Endothelial cell of umbilical vein (primary cell): ENCODE measurements at regions not wholly inside any gene's neighbourhood (a gene's known extent, or its start where the extent isn't known, plus 50 kb on each side); places are given as distances from the start of the nearest gene placed in this dataset.

Experiments used
- BruUV-seq: library from RNA; stranded (reverse); fragments of 400-500 nt; replicated peaks from 2 replicates; lab custom pipeline; 2021; lab: Mats Ljungman, UMichigan
- CTCF ChIA-PET: fragments of 300-600, 350-600 bp; sonication (Branson Sonifier 250); formaldehyde crosslinking; loops from one replicate; lab custom pipeline; 2021; ENCODE audit warnings: antibody characterized with exemption, inconsistent platforms; lab: Charles Lee
- POLR2A ChIA-PET: fragments of 300-600, 350-600 bp; sonication (Branson Sonifier 250); formaldehyde crosslinking; loops from one replicate; lab custom pipeline; 2021; ENCODE audit warnings: antibody characterized with exemption, inconsistent platforms; lab: Charles Lee
- DNase-seq: peaks from one replicate; pipeline ENCODE4 v3.0.0-alpha.2; 2011; ENCODE audit warnings: low read depth, low spot score
- FAIRE-seq: peaks from 2 replicates; lab custom pipeline; 2011; peaks lifted over from hg19 to GRCh38; lab: Jason Lieb, UNC
- H2AFZ ChIP-seq: 2 replicates; pipeline ENCODE4 v1.6.0; 2012; ENCODE audit warnings: low read depth, low read length, control low read depth, inconsistent platforms
- H3K27ac ChIP-seq: 2 replicates; pipeline ENCODE4 v1.5.1; 2011; ENCODE audit warnings: low read depth, mild to moderate bottlenecking, control low read depth, low read length, moderate library complexity; ENCODE audit not compliant: insufficient read depth
- H3K27me3 ChIP-seq, 2 experiments: 2 replicates each; pipeline versions ENCODE4 v1.6.0 to v1.6.1; 2011; ENCODE audit warnings: low read length in 2 of 2, mixed read lengths in 1 of 2; ENCODE audit not compliant: control insufficient read depth in 2 of 2, insufficient read depth in 2 of 2
- H3K36me3 ChIP-seq, 2 experiments: 2 replicates in 1 of 2; 3 replicates in 1 of 2; pipeline ENCODE4 v1.5.1; 2011; ENCODE audit warnings: low read length in 2 of 2, mild to moderate bottlenecking in 1 of 2, moderate library complexity in 1 of 2; ENCODE audit not compliant: control insufficient read depth in 2 of 2, insufficient read depth in 2 of 2; ENCODE audit errors: extremely low read depth in 1 of 2
- H3K4me1 ChIP-seq: 3 replicates; pipeline ENCODE4 v1.5.1; 2011; ENCODE audit warnings: mild to moderate bottlenecking, low read length; ENCODE audit not compliant: control insufficient read depth, insufficient read depth; ENCODE audit errors: extremely low read depth
- H3K4me2 ChIP-seq: 2 replicates; pipeline ENCODE4 v1.6.1; 2011; ENCODE audit warnings: low read length, control low read depth, mixed read lengths; ENCODE audit not compliant: insufficient read depth
- H3K4me3 ChIP-seq, 3 experiments: fragments of 200-600 bp in 1 of 3; sonication (generic), shearing (Covaris generic) in 1 of 3; replicated peaks in 1 of 3; 2 replicates each; pipeline ENCODE4 v1.5.1; 2011 to 2016; ENCODE audit warnings: control low read depth in 3 of 3, low read length in 3 of 3, mild to moderate bottlenecking in 2 of 3, inconsistent platforms in 1 of 3, low read depth in 1 of 3, moderate library complexity in 1 of 3; ENCODE audit not compliant: insufficient read depth in 1 of 3
- H3K79me2 ChIP-seq: 2 replicates; pipeline ENCODE4 v1.6.0; 2012; ENCODE audit warnings: low read length, inconsistent platforms; ENCODE audit not compliant: control insufficient read depth, insufficient read depth
- H3K9ac ChIP-seq: replicated peaks from 2 replicates; pipeline ENCODE3; 2011; ENCODE audit warnings: low read length, control low read depth; ENCODE audit not compliant: insufficient read depth; ENCODE audit errors: extremely low read depth
- H3K9me1 ChIP-seq: replicated peaks from 3 replicates; pipeline ENCODE4 v1.6.0; 2011; ENCODE audit warnings: mild to moderate bottlenecking, low read length; ENCODE audit not compliant: control insufficient read depth, insufficient read depth; ENCODE audit errors: extremely low read depth
- H3K9me3 ChIP-seq: replicated peaks from 2 replicates; pipeline ENCODE4 v1.5.1; 2012; ENCODE audit warnings: low read length, inconsistent platforms; ENCODE audit not compliant: control insufficient read depth, insufficient read depth
- H4K20me1 ChIP-seq: replicated peaks from 2 replicates; pipeline ENCODE3; 2011; ENCODE audit warnings: mild to moderate bottlenecking, low read length; ENCODE audit not compliant: control insufficient read depth, insufficient read depth; ENCODE audit errors: extremely low read depth
- EZH2 ChIP-seq: IDR thresholded peaks from 2 replicates; pipeline ENCODE4 v1.6.1; 2012; ENCODE audit warnings: borderline replicate concordance, low read depth, mild to moderate bottlenecking, moderate library complexity, low read length, inconsistent platforms; ENCODE audit not compliant: severe bottlenecking
- FOS ChIP-seq: IDR thresholded peaks from 2 replicates; pipeline ENCODE4 v1.6.1; 2011; ENCODE audit warnings: mild to moderate bottlenecking, low read length, moderate library complexity, borderline replicate concordance; ENCODE audit not compliant: insufficient read depth
- JUN ChIP-seq: IDR thresholded peaks from 2 replicates; pipeline ENCODE4 v1.6.1; 2011; ENCODE audit warnings: borderline replicate concordance, low read depth; ENCODE audit not compliant: insufficient read length, insufficient read depth
- MYC ChIP-seq: IDR thresholded peaks from one replicate; pipeline ENCODE4 v1.6.1; 2011; ENCODE audit warnings: mild to moderate bottlenecking, low read depth, low read length
- POLR2A ChIP-seq: IDR thresholded peaks from 2 replicates; pipeline ENCODE4 v1.6.1; 2012; ENCODE audit warnings: low read depth, mild to moderate bottlenecking, control low read depth, low read length
- POLR2AphosphoS5 ChIP-seq: IDR thresholded peaks from 2 replicates; pipeline ENCODE4 v1.6.1; 2012; ENCODE audit warnings: low read depth, mild to moderate bottlenecking, control low read depth, low read length, moderate library complexity; ENCODE audit not compliant: insufficient read depth
- dilution Hi-C: fragments of 300-500 bp; cut with MboI; formaldehyde crosslinking; loops from one replicate; pipeline ENCODE4 v1.15.0; 2019; ENCODE audit warnings: low sequenced_read_pairs; ENCODE audit not compliant: extremely low pct_ligation_motif_present
- intact Hi-C: fragments of 100-400 bp; cut with micrococcal nuclease; formaldehyde crosslinking; loops from one replicate; pipeline ENCODE4 v1.10.0; 2022
- TF ChIP-seq, protein P1 (sequence below), 2 donors: IDR thresholded peaks; 1 replicate in 1 of 2; 2 replicates in 1 of 2; pipeline ENCODE4 v1.5.1; 2011; ENCODE audit warnings: low read length in 2 of 2, mild to moderate bottlenecking in 2 of 2, moderate library complexity in 2 of 2, control low read depth in 1 of 2, inconsistent platforms in 1 of 2, low read depth in 1 of 2; ENCODE audit not compliant: insufficient read depth in 1 of 2; ENCODE audit errors: extremely low read depth in 1 of 2
- TF ChIP-seq, protein P2 (sequence below): IDR thresholded peaks from 2 replicates; pipeline ENCODE4 v1.6.1; 2011; ENCODE audit not compliant: insufficient read depth, insufficient read length

DNA sequence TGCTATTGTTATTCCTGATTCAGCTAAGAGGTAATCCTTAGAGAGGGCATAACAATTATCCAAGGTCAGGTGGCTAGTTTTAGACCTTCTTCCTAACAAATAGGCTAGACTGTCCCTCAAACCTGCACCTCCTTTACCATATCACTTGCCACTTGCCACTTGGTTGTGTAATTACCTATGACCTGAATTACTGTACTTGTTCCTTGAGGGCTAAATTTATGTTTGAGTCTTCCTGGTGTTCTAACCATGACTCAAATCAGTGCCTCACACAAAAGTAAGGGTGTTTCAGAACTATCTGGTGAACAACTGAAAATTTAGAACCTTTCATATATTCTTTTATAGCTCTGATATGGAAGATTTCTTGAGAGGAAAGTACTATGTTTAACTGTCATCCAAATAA, 365.8 kb upstream of the SEMA6D start:
- Histone ChIP-seq H3K9me3 (no peaks in the 10 kb centered on the region), H3K4me3 (no peak overlapping the region), H3K27ac (no peak overlapping the region), H3K4me2 (no peak overlapping the region), H3K79me2 (no peaks in the 10 kb centered on the region), H3K9me1 (no peaks in the 10 kb centered on the region), H4K20me1 (no peaks in the 10 kb centered on the region), H2AFZ (no peak overlapping the region), H3K9ac (no peak overlapping the region), H3K27me3 (no peaks in the 10 kb centered on the region), H3K36me3 (no peaks in the 10 kb centered on the region), H3K4me1 (peaks cover 14% of the 10 kb centered on the region)
- intact Hi-C loops = no loop called here
- no TSS peak for BruUV-seq
- TF ChIP-seq FOS (no peak), POLR2A (no peak), MYC (no peak), POLR2AphosphoS5 (no peak), JUN (no peak), EZH2 (no peak)
- TF ChIP-seq, protein P1, sequence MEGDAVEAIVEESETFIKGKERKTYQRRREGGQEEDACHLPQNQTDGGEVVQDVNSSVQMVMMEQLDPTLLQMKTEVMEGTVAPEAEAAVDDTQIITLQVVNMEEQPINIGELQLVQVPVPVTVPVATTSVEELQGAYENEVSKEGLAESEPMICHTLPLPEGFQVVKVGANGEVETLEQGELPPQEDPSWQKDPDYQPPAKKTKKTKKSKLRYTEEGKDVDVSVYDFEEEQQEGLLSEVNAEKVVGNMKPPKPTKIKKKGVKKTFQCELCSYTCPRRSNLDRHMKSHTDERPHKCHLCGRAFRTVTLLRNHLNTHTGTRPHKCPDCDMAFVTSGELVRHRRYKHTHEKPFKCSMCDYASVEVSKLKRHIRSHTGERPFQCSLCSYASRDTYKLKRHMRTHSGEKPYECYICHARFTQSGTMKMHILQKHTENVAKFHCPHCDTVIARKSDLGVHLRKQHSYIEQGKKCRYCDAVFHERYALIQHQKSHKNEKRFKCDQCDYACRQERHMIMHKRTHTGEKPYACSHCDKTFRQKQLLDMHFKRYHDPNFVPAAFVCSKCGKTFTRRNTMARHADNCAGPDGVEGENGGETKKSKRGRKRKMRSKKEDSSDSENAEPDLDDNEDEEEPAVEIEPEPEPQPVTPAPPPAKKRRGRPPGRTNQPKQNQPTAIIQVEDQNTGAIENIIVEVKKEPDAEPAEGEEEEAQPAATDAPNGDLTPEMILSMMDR (IDR thresholded peaks at IDR 0.05; ENCODE audit: extremely low read depth in 1 of 2, insufficient read depth in 1 of 2, low read depth in 1 of 2, low read length in 2 of 2) = no peak
- TF ChIP-seq, protein P2, sequence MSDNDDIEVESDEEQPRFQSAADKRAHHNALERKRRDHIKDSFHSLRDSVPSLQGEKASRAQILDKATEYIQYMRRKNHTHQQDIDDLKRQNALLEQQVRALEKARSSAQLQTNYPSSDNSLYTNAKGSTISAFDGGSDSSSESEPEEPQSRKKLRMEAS = no peak
- no peak for DNase-seq
- dilution Hi-C loops = no loop called here
- CTCF ChIA-PET = no interaction called here
- no peak for FAIRE-seq
- POLR2A ChIA-PET = no interaction called here
